A549 (cell line): ENCODE measurements at regions not wholly inside any gene's neighbourhood (a gene's known extent, or its start where the extent isn't known, plus 50 kb on each side); places are given as distances from the start of the nearest gene placed in this dataset.

ENCODE experiments used
- BHLHE40 ChIP-seq: IDR thresholded peaks from 2 replicates; pipeline ENCODE4 v1.6.1; 2012; ENCODE audit warnings: low read depth, low read length, inconsistent platforms
- CEBPB ChIP-seq, 2 experiments: fragments of >200 bp in 1 of 2; sonication (Bioruptor Twin) in 1 of 2; formaldehyde crosslinking in 1 of 2; IDR thresholded peaks; 2 replicates each; pipeline ENCODE4 v1.6.1; 2012 to 2016
- GATA3 ChIP-seq: IDR thresholded peaks from 2 replicates; pipeline ENCODE4 v1.6.1; 2012; ENCODE audit warnings: borderline replicate concordance
- JUN ChIP-seq, 2 experiments: fragments of >200 bp; sonication (Bioruptor Twin); formaldehyde crosslinking; IDR thresholded peaks; 2 replicates in 1 of 2; 3 replicates in 1 of 2; pipeline ENCODE4 v1.6.1; 2016 to 2017
- KDM5A ChIP-seq: fragments of 200-600 bp; sonication (generic); IDR thresholded peaks from 2 replicates; pipeline ENCODE4 v1.6.1; 2016; ENCODE audit warnings: antibody characterized with exemption, mild to moderate bottlenecking
- NPAS2 ChIP-seq: fragments of 250-450 bp; sonication (Bioruptor Pico); IDR thresholded peaks from 2 replicates; pipeline ENCODE4 v1.8.0; 2022; ENCODE audit warnings: mild to moderate bottlenecking, moderate library complexity, borderline replicate concordance
- POLR2A ChIP-seq: IDR thresholded peaks from 2 replicates; pipeline ENCODE4 v1.6.1; 2012; ENCODE audit warnings: mild to moderate bottlenecking, low read length
- RARB ChIP-seq: fragments of 250-450 bp; sonication (Bioruptor Pico); IDR thresholded peaks from 2 replicates; pipeline ENCODE4 v1.8.0; 2021; ENCODE audit warnings: mild to moderate bottlenecking, moderate library complexity
- SMC3 ChIP-seq: fragments of >200 bp; sonication (Bioruptor Twin); formaldehyde crosslinking; IDR thresholded peaks from 3 replicates; pipeline ENCODE4 v1.6.1; 2018; ENCODE audit warnings: inconsistent platforms
- ZNF302 ChIP-seq: fragments of 250-450 bp; sonication (Bioruptor Pico); IDR thresholded peaks from 2 replicates; pipeline ENCODE4 v1.9.0; 2021; ENCODE audit warnings: inconsistent platforms, mild to moderate bottlenecking, moderate library complexity
- ZSCAN20 ChIP-seq: fragments of 250-450 bp; sonication (Bioruptor Pico); IDR thresholded peaks from 2 replicates; pipeline ENCODE4 v1.8.0; 2022; ENCODE audit warnings: mild to moderate bottlenecking, moderate library complexity
- TF ChIP-seq, protein P1 (sequence below): fragments of >200 bp; sonication (Bioruptor Twin); formaldehyde crosslinking; IDR thresholded peaks from 3 replicates; pipeline ENCODE4 v1.5.1; 2016
- TF ChIP-seq, protein P2 (sequence below): IDR thresholded peaks from 2 replicates; pipeline ENCODE4 v1.6.1; 2012
- TF ChIP-seq, protein P3 (sequence below): fragments of 450-650 bp; IDR thresholded peaks from 2 replicates; pipeline ENCODE4 v1.6.1; 2014; ENCODE audit warnings: antibody characterized with exemption

DNA sequence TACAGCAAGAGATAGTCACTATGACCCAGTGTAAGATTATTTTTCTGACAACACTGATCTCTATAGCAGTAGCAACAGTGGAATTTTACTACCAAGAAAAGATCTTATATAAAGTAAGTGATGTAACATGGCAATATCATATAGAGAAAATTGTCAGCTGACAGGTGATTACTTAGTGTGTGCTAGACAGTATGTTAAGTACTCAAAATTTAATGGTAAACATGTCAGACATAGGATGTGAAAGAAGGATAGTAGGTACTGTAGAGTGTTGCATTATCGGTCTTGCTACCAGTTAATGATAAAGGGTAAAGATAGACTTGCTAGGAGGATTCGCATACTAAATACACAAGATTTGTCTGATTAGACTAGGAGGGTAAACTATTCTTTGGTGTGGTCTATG is 247.4 kb downstream of the CYLC2 start:
- TF ChIP-seq, protein P1, sequence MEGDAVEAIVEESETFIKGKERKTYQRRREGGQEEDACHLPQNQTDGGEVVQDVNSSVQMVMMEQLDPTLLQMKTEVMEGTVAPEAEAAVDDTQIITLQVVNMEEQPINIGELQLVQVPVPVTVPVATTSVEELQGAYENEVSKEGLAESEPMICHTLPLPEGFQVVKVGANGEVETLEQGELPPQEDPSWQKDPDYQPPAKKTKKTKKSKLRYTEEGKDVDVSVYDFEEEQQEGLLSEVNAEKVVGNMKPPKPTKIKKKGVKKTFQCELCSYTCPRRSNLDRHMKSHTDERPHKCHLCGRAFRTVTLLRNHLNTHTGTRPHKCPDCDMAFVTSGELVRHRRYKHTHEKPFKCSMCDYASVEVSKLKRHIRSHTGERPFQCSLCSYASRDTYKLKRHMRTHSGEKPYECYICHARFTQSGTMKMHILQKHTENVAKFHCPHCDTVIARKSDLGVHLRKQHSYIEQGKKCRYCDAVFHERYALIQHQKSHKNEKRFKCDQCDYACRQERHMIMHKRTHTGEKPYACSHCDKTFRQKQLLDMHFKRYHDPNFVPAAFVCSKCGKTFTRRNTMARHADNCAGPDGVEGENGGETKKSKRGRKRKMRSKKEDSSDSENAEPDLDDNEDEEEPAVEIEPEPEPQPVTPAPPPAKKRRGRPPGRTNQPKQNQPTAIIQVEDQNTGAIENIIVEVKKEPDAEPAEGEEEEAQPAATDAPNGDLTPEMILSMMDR = no peak
- TF ChIP-seq NPAS2 (no peak), CEBPB (IDR thresholded peaks at IDR 0.05) (no peak), SMC3 (no peak), ZSCAN20 (CRISPR knock-in tag) (no peak), KDM5A (no peak), JUN (IDR thresholded peaks at IDR 0.05) (no peak), GATA3 (no peak), ZNF302 (no peak), POLR2A (no peak), RARB (CRISPR knock-in tag) (no peak), BHLHE40 (no peak)
- TF ChIP-seq, protein P2, sequence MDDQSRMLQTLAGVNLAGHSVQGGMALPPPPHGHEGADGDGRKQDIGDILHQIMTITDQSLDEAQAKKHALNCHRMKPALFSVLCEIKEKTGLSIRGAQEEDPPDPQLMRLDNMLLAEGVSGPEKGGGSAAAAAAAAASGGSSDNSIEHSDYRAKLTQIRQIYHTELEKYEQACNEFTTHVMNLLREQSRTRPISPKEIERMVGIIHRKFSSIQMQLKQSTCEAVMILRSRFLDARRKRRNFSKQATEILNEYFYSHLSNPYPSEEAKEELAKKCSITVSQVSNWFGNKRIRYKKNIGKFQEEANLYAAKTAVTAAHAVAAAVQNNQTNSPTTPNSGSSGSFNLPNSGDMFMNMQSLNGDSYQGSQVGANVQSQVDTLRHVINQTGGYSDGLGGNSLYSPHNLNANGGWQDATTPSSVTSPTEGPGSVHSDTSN = no peak
- TF ChIP-seq, protein P3, sequence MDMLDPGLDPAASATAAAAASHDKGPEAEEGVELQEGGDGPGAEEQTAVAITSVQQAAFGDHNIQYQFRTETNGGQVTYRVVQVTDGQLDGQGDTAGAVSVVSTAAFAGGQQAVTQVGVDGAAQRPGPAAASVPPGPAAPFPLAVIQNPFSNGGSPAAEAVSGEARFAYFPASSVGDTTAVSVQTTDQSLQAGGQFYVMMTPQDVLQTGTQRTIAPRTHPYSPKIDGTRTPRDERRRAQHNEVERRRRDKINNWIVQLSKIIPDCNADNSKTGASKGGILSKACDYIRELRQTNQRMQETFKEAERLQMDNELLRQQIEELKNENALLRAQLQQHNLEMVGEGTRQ = no peak
